IMR-90 (cell line): ENCODE measurements at regions not wholly inside any gene's neighbourhood (a gene's known extent, or its start where the extent isn't known, plus 50 kb on each side); places are given as distances from the start of the nearest gene placed in this dataset.

Source experiments
- ATAC-seq: fragments of 200-7000 bp; cut with Tn5 transposase; 2 replicates; pipeline ENCODE4 v1.9.1; 2020; ENCODE audit warnings: low read depth, mild to moderate bottlenecking, moderate library complexity
- BruUV-seq: library from RNA; stranded (reverse); fragments of 400-500 nt; replicated peaks from 2 replicates; lab custom pipeline; 2021; lab: Mats Ljungman, UMichigan
- CTCF ChIA-PET: fragments of 300-600 bp; formaldehyde crosslinking; extraction: SDS; loops from one replicate; lab custom pipeline; 2021; ENCODE audit warnings: antibody characterized with exemption; lab: Yijun Ruan, JAX
- POLR2A ChIA-PET: fragments of 300-600 bp; sonication (Branson Sonifier 250); formaldehyde crosslinking; loops from one replicate; lab custom pipeline; 2022; ENCODE audit warnings: antibody characterized with exemption; ENCODE audit not compliant: unreplicated experiment; lab: Charles Lee
- DNase-seq: peaks from one replicate; pipeline ENCODE4 v3.0.0; 2013
- H2AFZ ChIP-seq: replicated peaks from 2 replicates; pipeline ENCODE3; 2013; ENCODE audit warnings: low read length, mild to moderate bottlenecking; ENCODE audit not compliant: poor library complexity
- H2AK5ac ChIP-seq: 2 replicates; pipeline ENCODE4 v1.6.1; 2013; ENCODE audit warnings: low read depth, low read length, inconsistent platforms
- H2AK9ac ChIP-seq: replicated peaks from 2 replicates; pipeline ENCODE3; 2013; ENCODE audit warnings: mild to moderate bottlenecking, low read depth, low read length, moderate library complexity; ENCODE audit not compliant: poor library complexity
- H2BK120ac ChIP-seq: 2 replicates; pipeline ENCODE4 v1.6.1; 2013; ENCODE audit warnings: low read depth, low read length, inconsistent platforms
- H2BK15ac ChIP-seq: 3 replicates; pipeline ENCODE4 v1.6.1; 2013; ENCODE audit warnings: low read depth, low read length, inconsistent platforms
- H2BK20ac ChIP-seq: 2 replicates; pipeline ENCODE4 v1.6.1; 2013; ENCODE audit warnings: low read depth, mild to moderate bottlenecking, inconsistent platforms, low read length, moderate library complexity
- H2BK5ac ChIP-seq: 2 replicates; pipeline ENCODE4 v1.6.1; 2013; ENCODE audit warnings: mild to moderate bottlenecking, low read depth, low read length, inconsistent platforms; ENCODE audit not compliant: poor library complexity, severe bottlenecking
- H3K14ac ChIP-seq: replicated peaks from 2 replicates; pipeline ENCODE4 v1.6.1; 2013; ENCODE audit warnings: low read depth, low read length, inconsistent platforms
- H3K18ac ChIP-seq: 2 replicates; pipeline ENCODE4 v1.6.1; 2013; ENCODE audit warnings: low read depth, low read length, control low read depth
- H3K23ac ChIP-seq: 2 replicates; pipeline ENCODE4 v1.6.1; 2013; ENCODE audit warnings: low read depth, low read length, inconsistent platforms
- H3K27ac ChIP-seq: 2 replicates; pipeline ENCODE4 v1.5.1; 2013; ENCODE audit warnings: mild to moderate bottlenecking, control low read depth, low read length; ENCODE audit not compliant: insufficient read depth
- H3K27me3 ChIP-seq: 2 replicates; pipeline ENCODE4 v1.6.1; 2013; ENCODE audit warnings: low read length; ENCODE audit not compliant: control insufficient read depth, insufficient read depth
- H3K36me3 ChIP-seq: 2 replicates; pipeline ENCODE4 v1.6.1; 2013; ENCODE audit warnings: low read length, mixed read lengths; ENCODE audit not compliant: control insufficient read depth, insufficient read depth
- H3K4ac ChIP-seq: 2 replicates; pipeline ENCODE4 v1.6.1; 2013; ENCODE audit warnings: low read depth, low read length, inconsistent platforms
- H3K4me1 ChIP-seq: 2 replicates; pipeline ENCODE4 v1.6.1; 2013; ENCODE audit warnings: low read length, mixed read lengths; ENCODE audit not compliant: control insufficient read depth, insufficient read depth
- H3K4me2 ChIP-seq: 2 replicates; pipeline ENCODE4 v1.6.1; 2013; ENCODE audit warnings: low read depth, mild to moderate bottlenecking, control low read depth, low read length, moderate library complexity
- H3K4me3 ChIP-seq: 2 replicates; pipeline ENCODE4 v1.5.1; 2013; ENCODE audit warnings: low read depth, mild to moderate bottlenecking, control low read depth, low read length, moderate library complexity; ENCODE audit not compliant: insufficient read depth
- H3K56ac ChIP-seq: 2 replicates; pipeline ENCODE4 v1.6.1; 2013; ENCODE audit warnings: low read length, inconsistent platforms; ENCODE audit not compliant: insufficient read depth; ENCODE audit errors: extremely low read depth
- H3K79me1 ChIP-seq, 2 experiments: 2 replicates each; pipeline ENCODE4 v1.6.1; 2013; ENCODE audit warnings: low read length in 2 of 2, inconsistent platforms in 1 of 2, low read depth in 1 of 2
- H3K9ac ChIP-seq: 2 replicates; pipeline ENCODE4 v1.6.1; 2013; ENCODE audit warnings: low read depth, low read length, control low read depth
- H3K9me1 ChIP-seq: 2 replicates; pipeline ENCODE4 v1.6.1; 2013; ENCODE audit warnings: low read length, inconsistent platforms; ENCODE audit not compliant: insufficient read depth
- H3K9me3 ChIP-seq: 2 replicates; pipeline ENCODE4 v1.6.1; 2013; ENCODE audit warnings: low read length; ENCODE audit not compliant: control insufficient read depth, insufficient read depth
- H4K20me1 ChIP-seq: 2 replicates; pipeline ENCODE4 v1.6.1; 2013; ENCODE audit warnings: low read length, inconsistent platforms; ENCODE audit not compliant: insufficient read depth
- H4K5ac ChIP-seq: 2 replicates; pipeline ENCODE4 v1.6.1; 2013; ENCODE audit warnings: mild to moderate bottlenecking, low read depth, low read length, control low read depth
- H4K8ac ChIP-seq, 2 experiments: 2 replicates each; pipeline ENCODE4 v1.6.1; 2013; ENCODE audit warnings: low read depth in 2 of 2, low read length in 2 of 2, control low read depth in 1 of 2, inconsistent platforms in 1 of 2
- H4K91ac ChIP-seq: 2 replicates; pipeline ENCODE4 v1.6.1; 2013; ENCODE audit warnings: low read depth, low read length, inconsistent platforms; ENCODE audit not compliant: insufficient read depth
- BHLHE40 ChIP-seq: fragments of 150-350 bp; IDR thresholded peaks from 2 replicates; pipeline ENCODE4 v1.6.1; 2016; ENCODE audit warnings: mild to moderate bottlenecking, low read depth, low read length
- CEBPB ChIP-seq: IDR thresholded peaks from 2 replicates; pipeline ENCODE4 v1.6.1; 2012; ENCODE audit warnings: low read depth, low read length, improper control_type of control experiment
- CHD1 ChIP-seq: IDR thresholded peaks from 2 replicates; pipeline ENCODE4 v1.6.1; 2012; ENCODE audit warnings: low read depth, low read length, improper control_type of control experiment
- MAFK ChIP-seq: IDR thresholded peaks from 2 replicates; pipeline ENCODE4 v1.6.1; 2012; ENCODE audit warnings: low read depth, low read length, improper control_type of control experiment
- NFE2L2 ChIP-seq: fragments of 150-350 bp; IDR thresholded peaks from 2 replicates; pipeline ENCODE4 v1.6.1; 2016; ENCODE audit warnings: low read depth, mild to moderate bottlenecking, low read length
- POLR2A ChIP-seq: IDR thresholded peaks from 2 replicates; pipeline ENCODE4 v1.6.1; 2012; ENCODE audit warnings: mild to moderate bottlenecking, low read depth, low read length
- RAD21 ChIP-seq: IDR thresholded peaks from 2 replicates; pipeline ENCODE4 v1.6.1; 2012; ENCODE audit warnings: low read length, improper control_type of control experiment
- RCOR1 ChIP-seq: IDR thresholded peaks from 2 replicates; pipeline ENCODE4 v1.6.1; 2012; ENCODE audit warnings: mild to moderate bottlenecking, low read length, improper control_type of control experiment; ENCODE audit not compliant: insufficient replicate concordance
- SMC3 ChIP-seq: fragments of 150-350 bp; IDR thresholded peaks from 2 replicates; pipeline ENCODE4 v1.6.1; 2016; ENCODE audit warnings: low read depth, mild to moderate bottlenecking, antibody characterized with exemption, low read length, moderate library complexity
- WGBS, 2 experiments: methylation state at CpG; one replicate each; pipeline versions ENCODE4 v1.1.5 to v1.1.7; 2013; ENCODE audit warnings: missing lambda C conversion rate in 2 of 2; ENCODE audit not compliant: insufficient read length in 1 of 2; ENCODE audit errors: extremely low coverage in 2 of 2; 5-methylcytosine and 5-hydroxymethylcytosine counted together
- dilution Hi-C: fragments of 300-500 bp; cut with HindIII; formaldehyde crosslinking; loops from one replicate; pipeline ENCODE4 v1.14.3; 2018; ENCODE audit warnings: low sequenced_read_pairs; ENCODE audit not compliant: unreplicated experiment
- in situ Hi-C: fragments of 300-500 bp; cut with MboI; formaldehyde crosslinking; loops from 3 replicates; pipeline ENCODE4 v1.14.3; 2019; ENCODE audit warnings: low sequenced_read_pairs, inconsistent platforms, mixed read lengths
- intact Hi-C: fragments of 100-400 bp; cut with micrococcal nuclease; formaldehyde crosslinking; loops from 2 replicates; pipeline ENCODE4 v1.10.0; 2022
- TF ChIP-seq, protein P1 (sequence below): fragments of 150-350 bp; IDR thresholded peaks from 2 replicates; pipeline ENCODE4 v1.6.1; 2017; ENCODE audit warnings: mild to moderate bottlenecking, antibody characterized with exemption, low read length, low read depth
- TF ChIP-seq, protein P2 (sequence below): fragments of 150-350 bp; IDR thresholded peaks from 2 replicates; pipeline ENCODE4 v1.6.1; 2016; ENCODE audit warnings: low read depth, mild to moderate bottlenecking, low read length, moderate library complexity, borderline replicate concordance

DNA sequence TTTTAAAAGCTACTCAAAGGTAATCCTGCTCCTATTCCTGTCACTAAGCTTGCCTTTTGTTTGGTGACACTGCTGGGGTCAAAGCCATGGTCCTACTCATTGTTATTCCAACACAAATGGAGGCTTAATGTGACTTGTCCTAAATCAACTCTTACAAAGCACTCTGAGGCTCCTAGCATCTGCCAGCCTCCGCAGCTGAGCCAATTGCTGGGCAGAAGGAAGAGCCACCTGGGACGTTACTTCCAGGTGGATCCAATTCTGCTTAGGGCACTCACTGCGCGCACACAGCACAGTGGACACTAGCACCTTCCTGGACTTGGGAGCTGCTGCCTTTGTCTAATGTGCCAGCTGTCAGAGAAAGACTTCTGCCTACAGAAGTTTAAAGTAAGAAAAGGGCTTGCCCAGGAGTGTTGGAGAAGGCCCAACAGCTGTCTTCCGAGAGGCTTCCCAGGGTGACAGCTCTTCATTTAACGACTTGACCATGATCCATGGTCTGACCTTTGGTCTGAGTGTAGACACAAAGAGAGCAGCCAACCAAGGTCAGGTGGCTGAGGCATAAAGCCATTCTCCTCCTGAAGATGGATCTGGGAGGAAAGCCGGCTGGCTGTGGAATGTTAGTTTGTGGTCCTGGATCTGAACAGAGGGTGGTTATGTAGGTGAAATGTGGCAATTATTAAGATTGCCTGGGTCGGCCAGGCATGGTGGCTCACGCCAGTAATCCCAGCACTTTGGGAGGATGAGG is 102.2 kb downstream of the AQP9 start:
- dilution Hi-C loops, result no loop called here
- ChIA-PET POLR2A (no interaction called here), CTCF (no interaction called here)
- Histone ChIP-seq H4K20me1 (no peaks in the 10 kb centered on the region), H2AFZ (no peak overlapping the region), H3K23ac (no peak overlapping the region), H3K56ac (no peak overlapping the region), H2BK120ac (no peak overlapping the region), H3K27me3 (no peaks in the 10 kb centered on the region), H2BK20ac (no peak overlapping the region), H3K4me3 (no peak overlapping the region), H3K9me3 (no peaks in the 10 kb centered on the region), H4K8ac (no peak overlapping the region), H2BK5ac (no peak overlapping the region), H3K4ac (no peak overlapping the region), H2AK9ac (no peak overlapping the region), H3K9ac (no peak overlapping the region), H4K91ac (no peak overlapping the region), H3K14ac (no peak overlapping the region), H3K36me3 (no peaks in the 10 kb centered on the region), H2AK5ac (no peak overlapping the region), H3K18ac (no peak overlapping the region), H3K9me1 (no peaks in the 10 kb centered on the region), H3K27ac (no peak overlapping the region), H4K5ac (no peak overlapping the region), H3K79me1 (no peaks in the 10 kb centered on the region), H3K4me2 (no peak overlapping the region), H2BK15ac (no peak overlapping the region), H3K4me1 (peaks cover 3% of the 10 kb centered on the region; the same call in 1 of the 2 replicates)
- in situ Hi-C loops, result loop anchor here (25.0 kb wide), 1 partner anchor 522 kb away; the partner anchor contains the start of gene MINDY2
- no TSS peak for BruUV-seq
- no peak for TF ChIP-seq POLR2A
- no peak for TF ChIP-seq NFE2L2
- no peak for TF ChIP-seq CHD1
- no peak for TF ChIP-seq BHLHE40
- TF ChIP-seq, protein P1, sequence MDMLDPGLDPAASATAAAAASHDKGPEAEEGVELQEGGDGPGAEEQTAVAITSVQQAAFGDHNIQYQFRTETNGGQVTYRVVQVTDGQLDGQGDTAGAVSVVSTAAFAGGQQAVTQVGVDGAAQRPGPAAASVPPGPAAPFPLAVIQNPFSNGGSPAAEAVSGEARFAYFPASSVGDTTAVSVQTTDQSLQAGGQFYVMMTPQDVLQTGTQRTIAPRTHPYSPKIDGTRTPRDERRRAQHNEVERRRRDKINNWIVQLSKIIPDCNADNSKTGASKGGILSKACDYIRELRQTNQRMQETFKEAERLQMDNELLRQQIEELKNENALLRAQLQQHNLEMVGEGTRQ, result no peak
- TF ChIP-seq, protein P2, sequence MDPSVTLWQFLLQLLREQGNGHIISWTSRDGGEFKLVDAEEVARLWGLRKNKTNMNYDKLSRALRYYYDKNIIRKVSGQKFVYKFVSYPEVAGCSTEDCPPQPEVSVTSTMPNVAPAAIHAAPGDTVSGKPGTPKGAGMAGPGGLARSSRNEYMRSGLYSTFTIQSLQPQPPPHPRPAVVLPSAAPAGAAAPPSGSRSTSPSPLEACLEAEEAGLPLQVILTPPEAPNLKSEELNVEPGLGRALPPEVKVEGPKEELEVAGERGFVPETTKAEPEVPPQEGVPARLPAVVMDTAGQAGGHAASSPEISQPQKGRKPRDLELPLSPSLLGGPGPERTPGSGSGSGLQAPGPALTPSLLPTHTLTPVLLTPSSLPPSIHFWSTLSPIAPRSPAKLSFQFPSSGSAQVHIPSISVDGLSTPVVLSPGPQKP, result no peak
- no peak for TF ChIP-seq MAFK
- no peak for TF ChIP-seq SMC3
- no peak for TF ChIP-seq RCOR1
- no peak for TF ChIP-seq RAD21
- TF ChIP-seq CEBPB, result no peak
- DNase-seq (no peak), ATAC-seq (no peak)
- intact Hi-C loops, result no loop called here
- 58% methylated on average over 3 of the region's 9 CpGs; no CpG with 5 or more reads in 1 of the 2 experiments for WGBS, 2 experiments
